CD14-positive monocyte (primary cell): ENCODE measurements at regions not wholly inside any gene's neighbourhood (a gene's known extent, or its start where the extent isn't known, plus 50 kb on each side); places are given as distances from the start of the nearest gene placed in this dataset.
A peak's percentile ranks its signal among the peaks of the same experiment; 100 is the strongest.

ENCODE experiments used
- DNase-seq, 3 donors: peaks; one replicate each; pipeline ENCODE4 v3.0.0-alpha.2; 2011 to 2022
- H2AFZ ChIP-seq: 2 replicates; pipeline ENCODE4 v1.6.0; 2012; ENCODE audit warnings: mild to moderate bottlenecking, low read depth, low read length, inconsistent platforms; ENCODE audit not compliant: insufficient read depth, poor library complexity, severe bottlenecking
- H3K27ac ChIP-seq, 2 donors: 1 replicate in 1 of 2; 2 replicates in 1 of 2; pipeline ENCODE4 v1.5.1; 2012 to 2013; ENCODE audit warnings: low read length in 2 of 2, control low read depth in 1 of 2, inconsistent platforms in 1 of 2, low read depth in 1 of 2, mild to moderate bottlenecking in 1 of 2
- H3K27me3 ChIP-seq, 2 donors: one replicate each; pipeline versions ENCODE4 v1.6.0 to v1.6.1; 2011 to 2013; ENCODE audit warnings: low read length in 2 of 2; ENCODE audit not compliant: control insufficient read depth in 2 of 2, insufficient read depth in 2 of 2
- H3K36me3 ChIP-seq, 2 donors: replicated peaks in 1 of 2; 1 replicate in 1 of 2; 2 replicates in 1 of 2; pipeline versions ENCODE4 v1.5.1 to v1.6.1; 2012 to 2013; ENCODE audit warnings: low read length in 2 of 2, control low read depth in 1 of 2, inconsistent platforms in 1 of 2, mild to moderate bottlenecking in 1 of 2; ENCODE audit not compliant: insufficient read depth in 2 of 2, control insufficient read depth in 1 of 2
- H3K4me1 ChIP-seq, 2 donors: 1 replicate in 1 of 2; 2 replicates in 1 of 2; pipeline versions ENCODE4 v1.5.1 to v1.6.1; 2012 to 2013; ENCODE audit warnings: low read length in 2 of 2, control low read depth in 1 of 2, inconsistent platforms in 1 of 2, mild to moderate bottlenecking in 1 of 2, moderate library complexity in 1 of 2; ENCODE audit not compliant: insufficient read depth in 2 of 2, control insufficient read depth in 1 of 2
- H3K4me2 ChIP-seq: replicated peaks from 2 replicates; pipeline ENCODE3; 2012; ENCODE audit warnings: low read length, moderate library complexity, mild to moderate bottlenecking; ENCODE audit not compliant: poor library complexity, severe bottlenecking; ENCODE audit errors: extremely low read depth
- H3K4me3 ChIP-seq, 3 experiments: fragments of 200-600 bp in 1 of 3; sonication (generic) in 1 of 3; replicated peaks in 1 of 3; 1 replicate in 2 of 3; 2 replicates in 1 of 3; pipeline ENCODE4 v1.5.1; 2011 to 2013; ENCODE audit warnings: low read length in 3 of 3, mild to moderate bottlenecking in 3 of 3, control low read depth in 2 of 3, low read depth in 2 of 3, inconsistent platforms in 1 of 3, moderate library complexity in 1 of 3
- H3K79me2 ChIP-seq: 2 replicates; pipeline ENCODE4 v1.6.0; 2012; ENCODE audit warnings: mild to moderate bottlenecking, control low read depth, inconsistent platforms, low read length, moderate library complexity; ENCODE audit not compliant: insufficient read depth
- H3K9ac ChIP-seq: 2 replicates; pipeline ENCODE4 v1.6.0; 2017; ENCODE audit warnings: low read length, mild to moderate bottlenecking; ENCODE audit not compliant: insufficient read depth, poor library complexity, severe bottlenecking
- H3K9me3 ChIP-seq, 2 donors: replicated peaks in 1 of 2; 1 replicate in 1 of 2; 2 replicates in 1 of 2; pipeline versions ENCODE4 v1.5.1 to v1.6.1; 2012 to 2013; ENCODE audit warnings: low read length in 2 of 2, control low read depth in 1 of 2; ENCODE audit not compliant: control insufficient read depth in 1 of 2, insufficient read depth in 1 of 2
- H4K20me1 ChIP-seq: 2 replicates; pipeline ENCODE4 v1.6.0; 2012; ENCODE audit warnings: mild to moderate bottlenecking, low read length, control low read depth, moderate library complexity; ENCODE audit not compliant: insufficient read depth
- H3K27ac Mint-ChIP-seq, 7 donors: one replicate each; pipeline ENCODE4 v1.8.0; 2020; ENCODE audit warnings: mild to moderate bottlenecking in 7 of 7, mixed read lengths in 7 of 7, moderate library complexity in 6 of 7, inconsistent platforms in 2 of 7
- H3K27me3 Mint-ChIP-seq, 3 donors: one replicate each; pipeline ENCODE4 v1.8.0; 2021 to 2022; ENCODE audit warnings: low read depth in 3 of 3, mild to moderate bottlenecking in 3 of 3, mixed read lengths in 3 of 3, moderate library complexity in 3 of 3, inconsistent platforms in 1 of 3
- H3K36me3 Mint-ChIP-seq, 2 donors: one replicate each; pipeline ENCODE4 v1.8.0; 2020; ENCODE audit warnings: mixed read lengths in 2 of 2, inconsistent platforms in 1 of 2, mild to moderate bottlenecking in 1 of 2
- H3K4me1 Mint-ChIP-seq: one replicate; pipeline ENCODE4 v1.8.0; 2020; ENCODE audit warnings: mild to moderate bottlenecking, mixed read lengths
- H3K4me3 Mint-ChIP-seq, 2 donors: one replicate each; pipeline ENCODE4 v1.8.0; 2020; ENCODE audit warnings: mild to moderate bottlenecking in 2 of 2, mixed read lengths in 2 of 2, moderate library complexity in 1 of 2
- H3K9me3 Mint-ChIP-seq, 7 donors: one replicate each; pipeline ENCODE4 v1.8.0; 2020 to 2022; ENCODE audit warnings: mixed read lengths in 7 of 7, mild to moderate bottlenecking in 6 of 7, moderate library complexity in 6 of 7, inconsistent platforms in 2 of 7
- WGBS: methylation state at CpG from one replicate; pipeline ENCODE4 v1.1.5; 2013; ENCODE audit warnings: missing lambda C conversion rate; ENCODE audit not compliant: insufficient coverage; 5-methylcytosine and 5-hydroxymethylcytosine counted together
- intact Hi-C, 2 donors: fragments of 100-400 bp; cut with micrococcal nuclease; formaldehyde crosslinking; loops; one replicate each; pipeline versions ENCODE4 v1.15.0 to v1.15.1; 2023
- TF ChIP-seq, protein P1 (sequence below): fragments of 200-600 bp; IDR thresholded peaks from one replicate; pipeline ENCODE4 v1.8.0; 2022; ENCODE audit warnings: antibody characterized with exemption, mild to moderate bottlenecking

DNA sequence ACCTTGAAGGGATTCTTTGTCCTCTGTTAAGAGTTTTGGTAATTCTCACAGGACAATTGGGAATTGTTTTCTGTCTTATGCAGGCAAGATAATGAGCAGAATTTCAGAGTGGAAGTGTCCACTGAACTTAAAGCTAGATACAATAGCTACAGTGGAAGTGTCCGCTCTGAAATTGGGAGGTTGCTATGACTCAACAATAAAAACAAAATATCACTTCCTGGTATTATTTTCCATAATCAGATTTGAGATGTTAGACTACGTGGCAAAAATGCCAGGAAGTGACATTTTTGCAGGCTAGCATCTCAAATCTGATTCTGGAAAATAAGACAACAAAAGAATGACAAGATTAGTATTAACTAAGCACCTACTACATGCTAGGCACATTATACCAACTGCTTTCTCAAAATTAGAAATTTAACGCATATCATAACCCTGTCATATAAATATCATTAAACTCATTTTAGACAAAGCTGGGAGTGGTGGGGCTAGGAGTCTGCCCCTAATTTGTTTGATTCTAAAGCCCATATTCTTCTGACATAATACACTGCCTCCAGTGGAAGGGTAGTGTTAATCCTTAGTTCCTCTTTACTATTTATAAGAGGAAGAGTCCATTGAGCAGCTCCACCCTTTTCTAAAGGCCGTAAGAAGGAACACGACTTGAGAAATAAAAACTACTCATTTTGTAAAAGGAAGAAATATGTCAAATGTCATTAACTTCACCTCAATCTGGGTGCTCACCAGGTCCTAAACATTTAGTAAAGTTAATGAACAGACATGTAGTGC lies 266.9 kb upstream of the STT3B start:
- Mint-ChIP-seq H3K9me3 (peaks cover 0 to 5% (median 2%) of the 10 kb centered on the region in 7 donors), H3K4me1 (peaks cover 42% of the 10 kb centered on the region), H3K27ac (peak overlapping the region; percentile 90 to 95 (median 92)), H3K27me3 (peaks cover 0 to 2% (median 2%) of the 10 kb centered on the region in 3 donors), H3K36me3 (no peaks in the 10 kb centered on the region), H3K4me3 (peak overlapping the region in 1 of 2 donors; percentile 48)
- H3K27ac ChIP-seq = peak overlapping the region; percentile 45 to 88
- peak overlapping the region; percentile 42 for H3K4me2 ChIP-seq
- intact Hi-C loops = loop anchor here (5.0 to 10.0 kb wide), 3 partner anchors 34 to 51 kb away; no protein-coding TSS in a partner anchor
- no peaks in the 10 kb centered on the region for H4K20me1 ChIP-seq
- TF ChIP-seq, protein P1, sequence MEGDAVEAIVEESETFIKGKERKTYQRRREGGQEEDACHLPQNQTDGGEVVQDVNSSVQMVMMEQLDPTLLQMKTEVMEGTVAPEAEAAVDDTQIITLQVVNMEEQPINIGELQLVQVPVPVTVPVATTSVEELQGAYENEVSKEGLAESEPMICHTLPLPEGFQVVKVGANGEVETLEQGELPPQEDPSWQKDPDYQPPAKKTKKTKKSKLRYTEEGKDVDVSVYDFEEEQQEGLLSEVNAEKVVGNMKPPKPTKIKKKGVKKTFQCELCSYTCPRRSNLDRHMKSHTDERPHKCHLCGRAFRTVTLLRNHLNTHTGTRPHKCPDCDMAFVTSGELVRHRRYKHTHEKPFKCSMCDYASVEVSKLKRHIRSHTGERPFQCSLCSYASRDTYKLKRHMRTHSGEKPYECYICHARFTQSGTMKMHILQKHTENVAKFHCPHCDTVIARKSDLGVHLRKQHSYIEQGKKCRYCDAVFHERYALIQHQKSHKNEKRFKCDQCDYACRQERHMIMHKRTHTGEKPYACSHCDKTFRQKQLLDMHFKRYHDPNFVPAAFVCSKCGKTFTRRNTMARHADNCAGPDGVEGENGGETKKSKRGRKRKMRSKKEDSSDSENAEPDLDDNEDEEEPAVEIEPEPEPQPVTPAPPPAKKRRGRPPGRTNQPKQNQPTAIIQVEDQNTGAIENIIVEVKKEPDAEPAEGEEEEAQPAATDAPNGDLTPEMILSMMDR = peak; percentile 52
- 0% methylated on average over 1 of the region's 5 CpGs for WGBS
- peak; percentile 73 to 90 (median 76) for DNase-seq
- no peaks in the 10 kb centered on the region for H3K27me3 ChIP-seq
- H2AFZ ChIP-seq = peak overlapping the region; percentile 23
- H3K79me2 ChIP-seq = no peaks in the 10 kb centered on the region
- H3K36me3 ChIP-seq = no peaks in the 10 kb centered on the region
- peak overlapping the region; percentile 33 for H3K9ac ChIP-seq
- H3K4me1 ChIP-seq = peaks cover 32 to 42% of the 10 kb centered on the region in 2 donors
- no peaks in the 10 kb centered on the region for H3K9me3 ChIP-seq
- H3K4me3 ChIP-seq = peak overlapping the region in 1 of 3 experiments; percentile 29

DNA sequence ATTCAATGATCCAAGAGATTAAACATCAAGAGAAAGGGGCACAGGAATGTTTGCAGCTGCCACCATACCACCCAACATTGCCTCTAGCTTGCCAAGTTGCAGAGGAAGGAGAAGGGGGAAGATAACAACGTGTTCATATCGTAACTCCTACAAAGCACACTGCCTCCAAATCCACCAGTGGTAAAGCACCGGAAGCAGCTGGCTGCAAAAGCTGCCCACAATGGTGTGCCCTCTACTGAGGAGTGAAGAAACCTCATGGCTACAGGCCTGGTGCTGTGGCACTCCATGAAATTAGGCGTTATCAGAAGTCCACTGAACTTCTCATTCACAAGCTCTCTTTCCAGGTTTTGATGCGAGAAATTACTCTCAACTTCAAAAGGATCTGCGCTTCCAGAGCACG lies 263.9 kb upstream of the STT3B start:
- Histone ChIP-seq H3K9me3 (no peaks in the 10 kb centered on the region), H3K4me3 (no peak overlapping the region), H3K27ac (peak overlapping the region in 1 of 2 donors; percentile 8), H3K9ac (no peak overlapping the region), H2AFZ (peak overlapping the region; percentile 55), H3K36me3 (no peaks in the 10 kb centered on the region), H3K4me1 (peaks cover 32 to 47% of the 10 kb centered on the region in 2 donors), H3K27me3 (no peaks in the 10 kb centered on the region), H4K20me1 (no peaks in the 10 kb centered on the region), H3K4me2 (no peak overlapping the region), H3K79me2 (no peaks in the 10 kb centered on the region)
- peaks cover 0 to 5% (median 4%) of the 10 kb centered on the region in 7 donors for H3K9me3 Mint-ChIP-seq
- peak in 1 of 3 donors; percentile 23 for DNase-seq
- intact Hi-C loops = loop anchor here (5.0 to 10.0 kb wide), 3 partner anchors 37 to 54 kb away; no protein-coding TSS in a partner anchor
- peaks cover 51% of the 10 kb centered on the region for H3K4me1 Mint-ChIP-seq
- peaks cover 2 to 4% (median 3%) of the 10 kb centered on the region in 3 donors for H3K27me3 Mint-ChIP-seq
- TF ChIP-seq, protein P1 = no peak
- WGBS = 16% methylated on average over 5 of the region's 7 CpGs
- H3K36me3 Mint-ChIP-seq = no peaks in the 10 kb centered on the region
- H3K27ac Mint-ChIP-seq = peak overlapping the region in 3 of 7 donors; percentile 20 to 75 (median 27)
- H3K4me3 Mint-ChIP-seq = no peak overlapping the region
